ENCODE measurements at regions not wholly inside any gene's neighbourhood (a gene's known extent, or its start where the extent isn't known, plus 50 kb on each side); places are given as distances from the start of the nearest gene placed in this dataset.

DNA sequence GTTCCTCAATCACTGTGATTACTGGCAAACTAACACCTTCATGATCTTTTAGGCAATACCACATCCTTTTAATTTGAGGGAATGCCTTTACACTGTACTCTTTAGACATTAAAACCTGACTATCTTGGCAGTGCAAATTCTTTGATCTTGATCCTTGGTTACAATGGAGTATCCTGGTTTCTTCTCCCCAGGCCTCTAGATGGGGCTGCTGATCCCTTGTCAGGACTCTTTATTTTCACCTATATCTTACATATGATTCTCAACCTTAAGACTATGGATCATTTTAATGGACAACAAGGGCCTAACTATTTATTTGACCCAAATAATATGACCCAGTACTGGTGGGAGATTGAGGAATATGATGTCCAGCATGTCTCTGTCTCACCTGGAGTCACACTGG, 1005.5 kb upstream of the INTU start:
- no peak for TF ChIP-seq JUN (CRISPR knock-in tag; IDR thresholded peaks at IDR 0.05)
- TF ChIP-seq, protein P1, sequence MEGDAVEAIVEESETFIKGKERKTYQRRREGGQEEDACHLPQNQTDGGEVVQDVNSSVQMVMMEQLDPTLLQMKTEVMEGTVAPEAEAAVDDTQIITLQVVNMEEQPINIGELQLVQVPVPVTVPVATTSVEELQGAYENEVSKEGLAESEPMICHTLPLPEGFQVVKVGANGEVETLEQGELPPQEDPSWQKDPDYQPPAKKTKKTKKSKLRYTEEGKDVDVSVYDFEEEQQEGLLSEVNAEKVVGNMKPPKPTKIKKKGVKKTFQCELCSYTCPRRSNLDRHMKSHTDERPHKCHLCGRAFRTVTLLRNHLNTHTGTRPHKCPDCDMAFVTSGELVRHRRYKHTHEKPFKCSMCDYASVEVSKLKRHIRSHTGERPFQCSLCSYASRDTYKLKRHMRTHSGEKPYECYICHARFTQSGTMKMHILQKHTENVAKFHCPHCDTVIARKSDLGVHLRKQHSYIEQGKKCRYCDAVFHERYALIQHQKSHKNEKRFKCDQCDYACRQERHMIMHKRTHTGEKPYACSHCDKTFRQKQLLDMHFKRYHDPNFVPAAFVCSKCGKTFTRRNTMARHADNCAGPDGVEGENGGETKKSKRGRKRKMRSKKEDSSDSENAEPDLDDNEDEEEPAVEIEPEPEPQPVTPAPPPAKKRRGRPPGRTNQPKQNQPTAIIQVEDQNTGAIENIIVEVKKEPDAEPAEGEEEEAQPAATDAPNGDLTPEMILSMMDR (CRISPR knock-in tag; IDR thresholded peaks at IDR 0.05), result no peak; the same call in 1 of the 2 replicates
- TF ChIP-seq SIN3B (IDR thresholded peaks at IDR 0.05; ENCODE audit: low read length), result no peak
- TF ChIP-seq ZNF121 (CRISPR knock-in tag; IDR thresholded peaks at IDR 0.05), result no peak
- TF ChIP-seq, protein P2, sequence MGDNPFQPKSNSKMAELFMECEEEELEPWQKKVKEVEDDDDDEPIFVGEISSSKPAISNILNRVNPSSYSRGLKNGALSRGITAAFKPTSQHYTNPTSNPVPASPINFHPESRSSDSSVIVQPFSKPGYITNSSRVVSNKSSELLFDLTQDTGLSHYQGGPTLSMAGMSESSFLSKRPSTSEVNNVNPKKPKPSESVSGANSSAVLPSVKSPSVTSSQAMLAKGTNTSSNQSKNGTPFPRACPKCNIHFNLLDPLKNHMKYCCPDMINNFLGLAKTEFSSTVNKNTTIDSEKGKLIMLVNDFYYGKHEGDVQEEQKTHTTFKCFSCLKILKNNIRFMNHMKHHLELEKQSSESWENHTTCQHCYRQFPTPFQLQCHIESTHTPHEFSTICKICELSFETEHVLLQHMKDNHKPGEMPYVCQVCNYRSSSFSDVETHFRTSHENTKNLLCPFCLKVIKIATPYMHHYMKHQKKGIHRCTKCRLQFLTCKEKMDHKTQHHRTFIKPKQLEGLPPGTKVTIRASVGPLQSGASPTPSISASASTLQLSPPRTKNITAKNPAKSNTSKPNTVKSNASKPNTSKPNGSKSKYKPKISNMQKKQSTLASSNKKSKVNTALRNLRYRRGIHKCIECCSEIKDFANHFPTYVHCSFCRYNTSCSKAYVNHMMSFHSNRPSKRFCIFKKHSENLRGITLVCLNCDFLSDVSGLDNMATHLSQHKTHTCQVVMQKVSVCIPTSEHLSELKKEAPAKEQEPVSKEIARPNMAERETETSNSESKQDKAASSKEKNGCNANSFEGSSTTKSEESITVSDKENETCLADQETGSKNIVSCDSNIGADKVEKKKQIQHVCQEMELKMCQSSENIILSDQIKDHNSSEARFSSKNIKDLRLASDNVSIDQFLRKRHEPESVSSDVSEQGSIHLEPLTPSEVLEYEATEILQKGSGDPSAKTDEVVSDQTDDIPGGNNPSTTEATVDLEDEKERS (CRISPR knock-in tag; IDR thresholded peaks at IDR 0.05), result no peak
- TF ChIP-seq ZNF24 (IDR thresholded peaks at IDR 0.05), result no peak
